Lung (tissue), 11 donors: ENCODE measurements at regions not wholly inside any gene's neighbourhood (a gene's known extent, or its start where the extent isn't known, plus 50 kb on each side); places are given as distances from the start of the nearest gene placed in this dataset.

ENCODE experiments used
- ATAC-seq: fragments of 200-7000 bp; cut with Tn5 transposase; one replicate; pipeline ENCODE4 v1.9.1; 2020; ENCODE audit warnings: moderate number of reproducible peaks; ENCODE audit not compliant: insufficient read depth, low FRiP score
- DNase-seq, 3 donors: peaks; one replicate each; pipeline ENCODE4 v3.0.0-alpha.2; 2013 to 2017
- H3K27ac ChIP-seq, 2 donors: one replicate each; pipeline ENCODE4 v1.5.1; 2013; ENCODE audit warnings: mild to moderate bottlenecking in 2 of 2, moderate library complexity in 2 of 2, control low read depth in 1 of 2, inconsistent platforms in 1 of 2, low read depth in 1 of 2, low read length in 1 of 2
- H3K27me3 ChIP-seq, 3 donors: one replicate each; pipeline ENCODE4 v1.5.1; 2013; ENCODE audit warnings: low read length in 2 of 3; ENCODE audit not compliant: control insufficient read depth in 3 of 3, insufficient read depth in 3 of 3
- H3K36me3 ChIP-seq, 4 donors: one replicate each; pipeline ENCODE4 v1.5.1; 2013; ENCODE audit warnings: low read length in 4 of 4, mild to moderate bottlenecking in 1 of 4, moderate library complexity in 1 of 4; ENCODE audit not compliant: control insufficient read depth in 4 of 4, insufficient read depth in 4 of 4
- H3K4me1 ChIP-seq, 5 donors: one replicate each; pipeline ENCODE4 v1.5.1; 2013; ENCODE audit warnings: low read length in 5 of 5, mild to moderate bottlenecking in 2 of 5, moderate library complexity in 1 of 5; ENCODE audit not compliant: control insufficient read depth in 5 of 5, insufficient read depth in 5 of 5
- H3K4me3 ChIP-seq: one replicate; pipeline ENCODE4 v1.5.1; 2013; ENCODE audit warnings: mild to moderate bottlenecking, control low read depth, moderate library complexity
- H3K9ac ChIP-seq, 2 donors: one replicate each; pipeline ENCODE4 v1.5.1; 2013; ENCODE audit warnings: low read length in 2 of 2, control low read depth in 1 of 2; ENCODE audit not compliant: insufficient read depth in 1 of 2
- H3K9me3 ChIP-seq, 4 donors: one replicate each; pipeline ENCODE4 v1.5.1; 2013; ENCODE audit warnings: low read length in 3 of 4, mild to moderate bottlenecking in 1 of 4, moderate library complexity in 1 of 4; ENCODE audit not compliant: control insufficient read depth in 4 of 4, insufficient read depth in 3 of 4
- CTCF ChIP-seq: IDR thresholded peaks from 2 replicates; pipeline ENCODE4 v1.5.1; 2012; ENCODE audit warnings: mild to moderate bottlenecking; ENCODE audit errors: control extremely low read depth, extremely low read depth
- WGBS, 2 donors: extraction: QIAGEN DNeasy Blood & Tissue Kit; methylation state at CpG; one replicate each; pipeline ENCODE4 v1.1.7; 2013; 5-methylcytosine and 5-hydroxymethylcytosine counted together
- donor health status: control.
- donor health status: control.
- donor health status: Bipolar disorder and iron deficiency.
- donor health status: healthy.
- donor health status: DM: yes; HTN: yes; CAD: no.

- ATAC-seq (no peak), DNase-seq (no peak)
- 39 to 58% methylated on average over 3 of the region's 3 CpGs for WGBS, 2 donors
- H3K9ac ChIP-seq = no peak overlapping the region
- H3K4me1 ChIP-seq = no peaks in the 10 kb centered on the region
- H3K27ac ChIP-seq = no peak overlapping the region
- peaks cover 0 to 3% (median 0%) of the 10 kb centered on the region in 3 donors for H3K27me3 ChIP-seq
- no peak overlapping the region for H3K4me3 ChIP-seq
- no peaks in the 10 kb centered on the region for H3K36me3 ChIP-seq
- peaks cover 0 to 18% (median 0%) of the 10 kb centered on the region in 4 donors for H3K9me3 ChIP-seq
- no peak for TF ChIP-seq CTCF
Observed at GRCh38 chr20:56796345-56796744, 167.2 kb downstream of the TFAP2C start.

- TF ChIP-seq CTCF = no peak
- Histone ChIP-seq H3K27ac (no peak overlapping the region), H3K27me3 (peaks cover 0 to 3% (median 0%) of the 10 kb centered on the region in 3 donors), H3K4me3 (no peak overlapping the region), H3K36me3 (no peaks in the 10 kb centered on the region), H3K9me3 (peaks cover 0 to 16% (median 0%) of the 10 kb centered on the region in 4 donors), H3K4me1 (peaks cover 0 to 1% (median 0%) of the 10 kb centered on the region in 5 donors), H3K9ac (no peak overlapping the region)
- DNase-seq (no peak), ATAC-seq (no peak)
- WGBS, 2 donors = 63 to 89% methylated on average over 2 of the region's 2 CpGs
Observed at GRCh38 chr20:56797023-56797422, 167.9 kb downstream of the TFAP2C start.

- H3K9me3 ChIP-seq = peaks cover 0 to 13% (median 0%) of the 10 kb centered on the region in 4 donors
- TF ChIP-seq CTCF = no peak
- no peak for DNase-seq
- no peak for ATAC-seq
- 68 to 93% methylated on average over 1 of the region's 1 CpG for WGBS, 2 donors
- peaks cover 0 to 10% (median 0%) of the 10 kb centered on the region in 5 donors for H3K4me1 ChIP-seq
- no peaks in the 10 kb centered on the region for H3K36me3 ChIP-seq
- H3K4me3 ChIP-seq = no peak overlapping the region
- peaks cover 0 to 3% (median 0%) of the 10 kb centered on the region in 3 donors for H3K27me3 ChIP-seq
- no peak overlapping the region for H3K27ac ChIP-seq
- H3K9ac ChIP-seq = no peak overlapping the region
Observed at GRCh38 chr20:56798634-56799033, 169.5 kb downstream of the TFAP2C start.

GRCh38 chr20:56799187-56799586, 170.1 kb downstream of the TFAP2C start:
- no peak for ATAC-seq
- TF ChIP-seq CTCF = no peak

More at GRCh38 chr20:56799187-56799586, 170.1 kb downstream of the TFAP2C start:
- DNase-seq = no peak
- Histone ChIP-seq H3K4me1 (peaks cover 0 to 10% (median 0%) of the 10 kb centered on the region in 5 donors), H3K27ac (no peak overlapping the region), H3K9me3 (peaks cover 0 to 12% (median 0%) of the 10 kb centered on the region in 4 donors), H3K36me3 (no peaks in the 10 kb centered on the region), H3K9ac (no peak overlapping the region), H3K4me3 (no peak overlapping the region), H3K27me3 (peaks cover 0 to 3% (median 0%) of the 10 kb centered on the region in 3 donors)
- 89 to 90% methylated on average over 2 of the region's 2 CpGs for WGBS, 2 donors
